ENCODE measurements at regions not wholly inside any gene's neighbourhood (a gene's known extent, or its start where the extent isn't known, plus 50 kb on each side); places are given as distances from the start of the nearest gene placed in this dataset.

DNA sequence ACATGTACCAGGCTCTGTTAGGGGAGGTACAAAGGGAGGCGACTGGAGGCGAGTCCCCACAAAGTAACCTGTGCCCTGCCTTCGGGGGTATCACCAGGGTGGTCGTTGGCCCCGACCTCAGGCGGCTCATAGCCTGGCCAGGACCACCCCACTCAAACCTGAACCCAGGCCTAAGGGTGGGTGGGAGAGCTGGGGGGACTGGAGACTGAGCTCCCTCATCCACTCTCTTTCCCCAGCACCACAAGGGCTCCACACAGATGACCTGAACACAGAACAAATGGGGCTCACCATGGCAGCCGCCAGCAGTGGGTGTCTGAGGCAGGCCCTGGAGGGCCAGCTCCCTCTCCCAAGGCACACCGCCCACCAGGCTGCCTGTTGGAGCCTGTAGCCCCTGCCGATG, 120.6 kb upstream of the TNRC6C start:
- Histone ChIP-seq H3K4me3 (IDR thresholded peaks at IDR 0.05; ENCODE audit: insufficient read depth, low read depth, low read length) (no peak overlapping the region), H3K79me2 (ENCODE audit: insufficient read depth, low read depth) (no peaks in the 10 kb centered on the region), H3K4me1 (ENCODE audit: low read depth, poor library complexity, severe bottlenecking) (peaks cover 25% of the 10 kb centered on the region), H3K27me3 (ENCODE audit: insufficient read depth, low read depth) (no peaks in the 10 kb centered on the region), H3K4me2 (no peak overlapping the region), H3K9ac (no peak overlapping the region), H4K20me1 (ENCODE audit: insufficient read depth) (no peaks in the 10 kb centered on the region), H3K36me3 (ENCODE audit: insufficient read depth) (no peaks in the 10 kb centered on the region), H3K27ac (no peak overlapping the region), H2AFZ (ENCODE audit: low read depth) (no peak overlapping the region)
- TF ChIP-seq, protein P1, sequence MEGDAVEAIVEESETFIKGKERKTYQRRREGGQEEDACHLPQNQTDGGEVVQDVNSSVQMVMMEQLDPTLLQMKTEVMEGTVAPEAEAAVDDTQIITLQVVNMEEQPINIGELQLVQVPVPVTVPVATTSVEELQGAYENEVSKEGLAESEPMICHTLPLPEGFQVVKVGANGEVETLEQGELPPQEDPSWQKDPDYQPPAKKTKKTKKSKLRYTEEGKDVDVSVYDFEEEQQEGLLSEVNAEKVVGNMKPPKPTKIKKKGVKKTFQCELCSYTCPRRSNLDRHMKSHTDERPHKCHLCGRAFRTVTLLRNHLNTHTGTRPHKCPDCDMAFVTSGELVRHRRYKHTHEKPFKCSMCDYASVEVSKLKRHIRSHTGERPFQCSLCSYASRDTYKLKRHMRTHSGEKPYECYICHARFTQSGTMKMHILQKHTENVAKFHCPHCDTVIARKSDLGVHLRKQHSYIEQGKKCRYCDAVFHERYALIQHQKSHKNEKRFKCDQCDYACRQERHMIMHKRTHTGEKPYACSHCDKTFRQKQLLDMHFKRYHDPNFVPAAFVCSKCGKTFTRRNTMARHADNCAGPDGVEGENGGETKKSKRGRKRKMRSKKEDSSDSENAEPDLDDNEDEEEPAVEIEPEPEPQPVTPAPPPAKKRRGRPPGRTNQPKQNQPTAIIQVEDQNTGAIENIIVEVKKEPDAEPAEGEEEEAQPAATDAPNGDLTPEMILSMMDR (conservative IDR thresholded peaks at IDR 0.05; ENCODE audit: low read depth, low read length) = no peak

DNA sequence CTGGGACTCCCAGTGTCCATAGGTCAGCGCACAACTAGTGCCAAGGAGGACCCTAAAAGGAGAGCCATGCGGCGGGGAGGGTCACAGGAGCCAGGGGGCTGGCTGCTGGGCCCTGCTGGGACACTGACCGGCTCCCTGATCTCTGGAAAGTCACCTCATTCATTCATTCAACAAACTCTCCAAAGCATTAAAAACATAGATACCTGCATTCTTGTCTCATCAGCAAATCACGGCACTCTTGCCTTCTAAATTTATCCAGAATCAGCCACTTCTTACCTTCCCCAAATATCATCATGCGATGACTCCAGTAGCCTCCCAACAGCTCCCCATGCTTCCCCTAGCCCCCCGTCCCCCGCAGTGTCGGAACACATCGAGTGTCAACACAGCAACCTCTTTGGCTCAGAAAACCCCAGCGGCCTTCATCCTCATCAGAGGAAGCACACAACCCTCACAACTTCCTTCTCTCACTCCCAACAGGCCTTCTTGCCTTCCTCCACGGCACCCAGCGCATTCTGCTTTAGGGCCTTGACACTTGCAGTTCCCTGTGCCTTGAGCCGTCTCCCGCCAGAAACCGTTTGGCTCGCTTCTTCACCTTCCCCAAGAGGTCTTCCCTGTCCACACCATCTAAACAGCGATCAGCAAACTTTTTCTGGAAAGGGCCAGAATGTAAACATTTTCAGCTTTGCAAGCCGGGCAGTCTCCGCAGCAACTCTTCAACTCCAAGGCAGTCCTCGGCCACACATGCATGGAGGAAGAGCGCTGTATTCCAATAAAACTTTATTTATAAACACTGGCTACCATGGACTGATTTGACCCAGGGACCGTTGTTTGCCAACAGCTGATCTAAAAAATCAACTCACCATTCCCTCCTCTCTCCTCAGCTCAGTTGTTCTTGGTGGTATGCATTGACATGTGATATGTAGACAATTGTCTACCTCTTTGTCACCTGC, 119.5 kb upstream of the TNRC6C start:
- no peaks in the 10 kb centered on the region for H3K36me3 ChIP-seq (ENCODE audit: insufficient read depth)
- TF ChIP-seq, protein P1 (conservative IDR thresholded peaks at IDR 0.05; ENCODE audit: low read depth, low read length) = no peak
- no peaks in the 10 kb centered on the region for H3K27me3 ChIP-seq (ENCODE audit: insufficient read depth, low read depth)
- H3K4me3 ChIP-seq (IDR thresholded peaks at IDR 0.05; ENCODE audit: insufficient read depth, low read depth, low read length) = no peak overlapping the region
- no peak overlapping the region for H2AFZ ChIP-seq (ENCODE audit: low read depth)
- H4K20me1 ChIP-seq (ENCODE audit: insufficient read depth) = no peaks in the 10 kb centered on the region
- no peaks in the 10 kb centered on the region for H3K79me2 ChIP-seq (ENCODE audit: insufficient read depth, low read depth)
- peaks cover 36% of the 10 kb centered on the region for H3K4me1 ChIP-seq (ENCODE audit: low read depth, poor library complexity, severe bottlenecking)
- no peak overlapping the region for H3K9ac ChIP-seq
- H3K27ac ChIP-seq = no peak overlapping the region
- no peak overlapping the region for H3K4me2 ChIP-seq

DNA sequence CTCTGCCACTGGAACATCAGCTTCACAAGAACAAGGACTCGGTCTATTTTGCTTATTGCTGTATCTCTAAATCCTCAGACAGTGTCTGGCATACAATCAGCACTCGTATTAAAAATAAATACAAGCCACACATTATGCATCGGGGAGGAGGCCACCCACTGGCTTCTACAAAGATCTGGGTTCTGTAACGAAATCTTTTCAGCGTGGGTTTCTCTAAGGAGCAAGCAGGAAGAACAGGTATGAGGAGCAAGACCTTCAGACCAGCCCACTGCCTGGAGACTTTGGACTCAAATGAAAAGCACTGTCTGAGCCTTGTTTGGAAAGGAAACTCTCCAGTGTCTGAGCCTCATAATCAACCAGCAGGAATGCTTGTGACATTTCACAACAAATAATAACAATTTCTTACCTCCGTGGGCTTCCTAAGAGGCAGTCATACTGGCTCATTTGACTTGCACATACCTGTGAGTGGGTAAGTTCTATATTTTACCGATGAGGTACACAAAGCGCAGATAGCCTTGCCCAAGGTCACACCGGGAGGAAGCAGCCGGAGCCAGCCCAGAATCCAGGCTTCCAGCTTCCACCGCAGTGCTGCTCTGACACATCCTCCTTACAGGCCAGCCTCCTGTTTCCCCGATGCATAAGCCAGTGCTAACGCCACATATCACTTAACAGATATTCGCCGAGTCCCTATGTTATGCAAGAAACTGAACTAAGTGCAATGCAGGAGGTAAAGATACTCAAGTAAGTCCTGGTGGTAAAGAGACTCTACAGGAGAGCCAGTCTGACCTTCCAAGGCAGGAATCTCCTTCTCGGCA, 118.6 kb upstream of the TNRC6C start:
- H2AFZ ChIP-seq (ENCODE audit: low read depth) = no peak overlapping the region
- H3K4me1 ChIP-seq (ENCODE audit: low read depth, poor library complexity, severe bottlenecking) = peaks cover 45% of the 10 kb centered on the region
- H3K36me3 ChIP-seq (ENCODE audit: insufficient read depth) = no peaks in the 10 kb centered on the region
- no peaks in the 10 kb centered on the region for H4K20me1 ChIP-seq (ENCODE audit: insufficient read depth)
- TF ChIP-seq, protein P1 (conservative IDR thresholded peaks at IDR 0.05; ENCODE audit: low read depth, low read length) = no peak
- no peak overlapping the region for H3K27ac ChIP-seq
- H3K79me2 ChIP-seq (ENCODE audit: insufficient read depth, low read depth) = no peaks in the 10 kb centered on the region
- H3K4me2 ChIP-seq = no peak overlapping the region
- H3K9ac ChIP-seq = no peak overlapping the region
- H3K27me3 ChIP-seq (ENCODE audit: insufficient read depth, low read depth) = no peaks in the 10 kb centered on the region
- no peak overlapping the region for H3K4me3 ChIP-seq (IDR thresholded peaks at IDR 0.05; ENCODE audit: insufficient read depth, low read depth, low read length)

DNA sequence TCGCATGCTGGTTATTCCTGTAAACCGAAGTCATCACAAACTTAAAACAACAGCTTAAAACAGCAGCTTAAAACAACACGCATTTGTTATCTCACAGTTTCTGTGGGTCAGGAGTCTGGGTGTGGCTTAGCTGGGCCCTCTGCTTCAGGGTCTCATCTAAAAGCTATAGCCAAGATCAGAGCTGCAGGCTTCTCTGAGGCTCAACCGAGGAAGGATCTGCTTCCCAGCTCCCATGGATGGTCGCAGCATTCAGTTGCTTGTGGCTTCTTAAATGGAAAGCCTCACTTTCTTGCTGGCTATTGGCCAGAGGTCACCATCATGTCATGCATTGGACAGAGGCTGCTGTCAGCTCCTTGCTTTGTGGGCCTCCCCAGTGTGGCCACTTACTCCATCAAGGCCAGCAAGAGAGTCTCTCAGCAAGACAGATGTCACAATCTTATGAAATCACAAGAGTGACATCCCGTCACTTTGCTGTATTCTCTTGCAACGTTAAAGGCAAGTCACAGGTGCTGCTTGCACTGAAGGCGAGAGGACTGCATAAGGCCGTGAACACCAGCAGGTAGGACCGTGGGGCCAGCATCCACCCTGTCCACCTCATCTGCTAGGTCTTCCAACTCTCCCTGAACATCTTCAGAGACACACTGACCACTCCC, 117.9 kb upstream of the TNRC6C start:
- no peaks in the 10 kb centered on the region for H3K27me3 ChIP-seq (ENCODE audit: insufficient read depth, low read depth)
- no peaks in the 10 kb centered on the region for H3K36me3 ChIP-seq (ENCODE audit: insufficient read depth)
- H3K4me2 ChIP-seq = no peak overlapping the region
- peaks cover 49% of the 10 kb centered on the region for H3K4me1 ChIP-seq (ENCODE audit: low read depth, poor library complexity, severe bottlenecking)
- H3K79me2 ChIP-seq (ENCODE audit: insufficient read depth, low read depth) = no peaks in the 10 kb centered on the region
- no peak overlapping the region for H3K4me3 ChIP-seq (IDR thresholded peaks at IDR 0.05; ENCODE audit: insufficient read depth, low read depth, low read length)
- TF ChIP-seq, protein P1 (conservative IDR thresholded peaks at IDR 0.05; ENCODE audit: low read depth, low read length) = no peak
- no peak overlapping the region for H3K27ac ChIP-seq
- H4K20me1 ChIP-seq (ENCODE audit: insufficient read depth) = no peaks in the 10 kb centered on the region
- no peak overlapping the region for H2AFZ ChIP-seq (ENCODE audit: low read depth)
- no peak overlapping the region for H3K9ac ChIP-seq
